Stimulated activated naive CD8-positive, alpha-beta T cell treated with anti-CD3 and anti-CD28 coated beads, Interleukin-15, Interleukin-2, amounts not matched to agents 100 U/mL and 50 U/mL, for 24 hours (primary cell): ENCODE measurements at regions not wholly inside any gene's neighbourhood (a gene's known extent, or its start where the extent isn't known, plus 50 kb on each side); places are given as distances from the start of the nearest gene placed in this dataset.
"Not testable (repeated sequence)": the region's sequence is repeated elsewhere in the genome, so short reads cannot be mapped to it uniquely, and the experiment has no call there.

ENCODE experiments used
- ATAC-seq: fragments of 150-1000 bp; cut with Tn5 transposase; one replicate; pipeline ENCODE4 v1.10.0; 2021
- DNase-seq: peaks from one replicate; pipeline ENCODE4 v3.0.0; 2021

DNA sequence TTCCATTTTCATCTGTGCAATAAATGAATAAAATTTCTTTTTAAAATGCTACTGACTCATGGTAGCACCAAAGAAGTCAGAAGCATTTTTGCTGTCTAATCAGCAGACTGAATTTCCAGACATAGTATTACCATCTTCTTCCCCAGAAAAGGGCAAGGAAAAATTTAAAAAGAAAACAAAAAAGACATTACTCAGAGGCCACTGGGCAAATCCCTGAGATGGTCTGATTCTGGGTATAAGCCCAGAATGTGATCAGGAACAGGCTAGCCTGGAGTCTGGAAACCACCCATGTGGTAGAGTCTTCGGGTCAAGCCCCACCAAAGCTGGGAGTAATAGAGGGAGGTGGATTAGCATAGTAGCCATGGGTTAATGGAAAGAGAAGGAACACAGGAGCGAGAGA lies 342.8 kb downstream of the FBXW7 start:
- ATAC-seq = no peak
- DNase-seq = no peak

DNA sequence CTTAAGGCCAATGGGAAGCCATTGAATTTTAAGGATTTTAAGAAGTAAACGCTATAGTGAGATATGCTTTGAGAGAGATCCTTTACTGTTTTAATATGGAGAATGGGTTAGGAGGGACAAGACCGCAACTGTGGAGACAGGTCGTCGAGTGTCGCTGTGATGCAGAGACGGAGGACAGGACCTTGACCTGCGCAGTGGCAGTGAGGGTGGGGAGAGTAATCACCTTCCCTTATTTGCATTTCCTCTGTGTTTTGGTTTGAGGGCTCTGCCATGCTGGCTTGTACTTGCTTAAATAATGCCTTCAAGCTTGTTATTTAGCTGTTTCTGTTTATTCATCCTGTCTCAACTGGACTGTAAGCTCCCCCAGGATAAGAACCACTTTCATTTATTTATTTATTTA lies 345.0 kb downstream of the FBXW7 start:
- ATAC-seq (no peak), DNase-seq (no peak)

DNA sequence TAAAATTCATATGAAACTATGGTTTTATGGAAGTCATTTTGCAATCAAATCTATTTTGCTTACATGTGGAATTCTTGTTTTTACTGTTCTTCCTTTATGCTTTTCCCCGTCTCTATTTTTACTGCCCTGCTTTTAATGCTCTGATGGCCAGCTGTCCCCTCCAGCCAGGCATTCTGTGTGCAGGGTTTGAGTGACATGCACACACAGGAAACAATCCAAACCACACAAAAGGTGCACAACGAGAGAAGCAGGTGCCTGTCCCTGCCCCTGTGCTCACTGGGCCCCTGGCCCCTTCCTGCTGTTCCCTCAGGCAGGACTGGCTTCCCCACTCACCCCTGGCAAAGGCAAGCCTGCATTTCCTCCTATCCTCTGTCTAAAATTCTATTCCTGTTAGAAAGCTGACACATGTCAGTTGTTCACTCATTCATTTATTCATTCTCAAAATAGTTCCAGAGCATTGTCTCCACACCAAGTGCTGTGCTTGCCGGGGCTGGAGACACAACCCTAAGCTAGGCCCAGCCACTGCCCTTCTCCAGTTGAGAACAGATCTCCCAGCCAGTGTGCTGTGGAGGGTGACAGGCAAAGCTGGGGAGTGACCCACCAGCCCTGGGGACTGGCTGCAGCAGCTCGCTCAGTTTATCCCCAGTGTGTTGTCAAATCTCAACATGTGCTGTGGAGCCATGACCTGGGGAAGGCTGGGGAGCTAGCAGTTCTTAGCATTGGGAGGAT lies 346.3 kb downstream of the FBXW7 start:
- DNase-seq (no peak), ATAC-seq (no peak)

DNA sequence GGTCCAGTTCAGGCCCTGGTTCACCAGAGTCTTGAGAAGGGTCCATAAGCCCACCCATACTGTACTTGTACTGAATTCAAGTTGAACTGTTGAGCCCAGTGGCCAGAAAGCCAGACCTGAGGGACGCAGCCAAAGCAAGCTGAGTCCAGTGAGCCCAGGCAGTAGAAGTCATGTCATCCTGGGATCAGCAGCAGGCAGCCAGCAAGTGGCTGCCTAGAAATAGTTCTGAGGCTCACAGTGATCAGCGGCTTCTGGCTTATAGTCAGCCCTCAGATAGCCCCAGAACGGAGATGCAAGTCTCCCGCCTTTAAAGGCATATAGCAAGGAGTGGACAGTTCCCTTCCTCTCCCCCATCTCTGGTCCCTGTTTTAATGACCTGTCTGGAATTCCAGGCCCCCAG lies 347.1 kb downstream of the FBXW7 start:
- DNase-seq = no peak
- ATAC-seq = no peak

DNA sequence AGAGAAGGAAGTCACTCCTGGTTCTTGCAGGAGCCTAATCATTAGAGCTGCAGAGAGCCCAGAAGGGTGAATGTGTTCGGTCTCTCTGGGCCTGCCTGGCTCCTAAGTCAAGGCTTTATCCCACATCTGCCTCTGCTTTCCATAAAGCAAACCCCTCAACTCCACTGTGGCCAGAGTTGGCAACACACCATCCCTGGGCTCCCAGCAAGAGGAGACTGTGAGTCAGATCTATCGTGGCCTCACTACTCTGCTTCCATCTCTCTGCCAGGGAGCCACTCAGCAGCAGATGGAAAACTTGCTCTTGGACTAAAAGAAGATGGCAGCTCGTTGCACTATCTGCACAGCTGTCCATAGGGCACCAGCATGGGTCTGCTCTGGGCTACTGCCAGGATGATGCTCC lies 348.2 kb downstream of the FBXW7 start:
- ATAC-seq (no peak), DNase-seq (no peak)

DNA sequence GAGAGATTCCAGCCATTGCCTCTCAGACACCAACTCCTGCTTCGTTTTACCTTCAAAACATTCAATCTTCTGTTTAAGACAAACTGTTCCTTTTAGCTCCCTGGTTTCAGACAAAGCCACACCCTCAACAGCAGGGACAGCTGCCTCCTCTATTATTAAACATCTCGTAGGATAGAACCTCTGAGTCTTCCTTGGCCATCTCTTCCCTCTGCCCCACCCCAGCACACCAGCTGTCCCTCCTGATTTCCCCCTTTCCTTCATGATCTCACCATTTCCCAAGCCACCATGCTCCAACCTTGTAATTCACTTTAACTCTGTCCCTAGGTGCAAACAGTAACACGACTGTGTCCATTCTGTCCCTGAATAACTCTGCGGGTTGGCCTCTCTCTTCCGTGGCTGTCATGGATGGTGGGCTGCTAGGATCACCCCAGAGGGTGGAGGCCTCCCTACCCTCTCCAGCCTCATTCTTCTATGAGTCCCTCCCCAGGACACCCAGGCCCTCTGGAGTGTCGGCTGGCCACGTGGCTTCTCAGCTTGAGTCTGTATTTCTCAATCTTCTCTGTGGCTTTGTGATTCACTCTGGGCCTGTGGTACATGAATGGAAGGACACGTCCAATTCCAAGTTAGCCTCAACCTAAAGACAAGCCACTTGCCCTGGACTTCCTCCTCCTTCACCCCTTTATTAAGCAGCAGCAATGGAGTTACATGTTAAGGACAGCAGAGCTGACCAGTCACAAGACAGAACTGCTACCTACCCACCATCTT lies 349.9 kb downstream of the FBXW7 start:
- no peak for ATAC-seq

DNA sequence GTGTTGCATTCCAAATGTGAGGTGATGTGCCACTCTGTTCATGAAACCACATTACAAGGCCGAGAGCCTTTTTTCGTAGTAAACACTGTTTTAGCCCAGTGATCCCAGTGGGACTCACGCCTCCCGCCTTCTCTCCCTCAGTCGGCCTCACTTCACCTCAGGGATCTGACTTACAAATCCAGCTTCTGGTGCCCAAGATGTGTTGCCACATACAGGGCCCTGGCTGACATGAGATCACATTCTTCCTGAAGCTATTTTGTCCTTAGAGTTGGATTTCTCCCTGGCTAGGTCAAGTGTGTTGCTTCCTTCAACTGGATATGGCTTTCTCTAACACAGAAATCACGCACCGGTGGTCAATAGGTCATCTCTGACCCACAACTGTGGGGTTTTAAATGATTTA lies 354.7 kb downstream of the FBXW7 start:
- DNase-seq (no peak), ATAC-seq (no peak)

More for the DNA sequence above, 349.9 kb downstream of the FBXW7 start:
- no peak for DNase-seq

DNA sequence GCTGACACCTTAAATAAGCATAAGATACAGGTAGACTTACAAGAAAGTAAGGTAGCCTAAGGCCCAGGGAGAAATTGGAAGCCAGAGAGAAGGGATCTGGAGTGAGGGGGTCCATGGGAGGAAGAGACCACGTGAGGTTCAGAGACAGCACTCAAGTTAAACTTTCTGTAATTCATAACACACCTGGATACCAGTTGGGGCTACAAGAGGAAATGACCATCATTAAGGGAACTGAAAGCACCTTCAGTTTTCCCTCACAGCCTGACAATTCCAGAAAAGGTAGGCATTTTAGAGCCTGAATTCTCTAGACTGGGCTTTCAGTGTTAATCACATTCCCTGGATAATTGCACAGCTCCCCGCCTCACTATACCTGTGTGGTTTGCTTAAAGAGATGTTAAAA lies 355.5 kb downstream of the FBXW7 start:
- ATAC-seq = no peak
- no peak for DNase-seq

DNA sequence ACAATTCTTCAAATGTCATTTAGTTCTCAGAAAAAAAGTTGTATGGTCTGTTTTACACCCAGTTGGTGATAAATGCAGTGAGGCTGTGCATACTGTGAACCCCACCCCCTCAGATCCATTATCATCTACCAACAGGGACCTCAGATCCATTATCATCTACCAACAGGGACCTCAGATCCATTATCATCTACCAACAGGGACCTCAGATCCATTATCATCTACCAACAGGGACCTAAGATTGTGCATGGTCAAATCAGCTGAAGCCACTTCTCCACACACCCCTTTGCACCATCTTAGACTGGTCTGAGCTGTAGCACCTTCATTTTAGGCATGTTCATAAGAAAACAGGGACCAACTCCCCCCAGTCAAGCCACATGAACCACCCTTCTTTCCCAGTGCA lies 358.4 kb downstream of the FBXW7 start:
- ATAC-seq, DNase-seq: not testable (repeated sequence)

DNA sequence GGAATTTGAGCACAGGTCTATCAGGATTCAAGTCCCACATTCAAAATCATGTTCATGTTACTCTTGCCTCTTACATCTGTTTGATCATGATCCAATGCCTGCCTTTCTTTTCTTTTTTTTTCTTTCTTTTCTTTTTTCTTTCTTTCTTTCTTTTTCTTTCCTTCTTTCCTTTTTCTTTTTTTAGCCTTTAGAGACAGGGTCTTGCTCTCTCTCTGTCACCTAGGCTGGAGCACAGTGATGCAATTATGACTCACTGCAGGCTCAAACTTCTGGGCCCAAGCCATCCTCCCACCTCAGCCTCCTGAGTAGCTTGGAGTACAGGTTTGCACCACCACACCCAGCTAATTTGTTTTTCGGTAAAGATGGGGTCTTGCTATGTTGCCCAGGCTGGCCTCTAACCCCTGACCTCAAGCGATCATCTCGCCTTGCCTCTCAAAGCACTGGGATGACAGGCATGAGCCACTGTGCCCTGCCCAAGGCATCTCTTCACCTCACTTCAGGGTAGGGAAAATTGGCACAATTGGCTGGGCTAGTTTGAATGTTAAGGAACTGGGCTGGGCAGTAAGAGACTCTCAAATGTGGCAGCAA lies 359.2 kb downstream of the FBXW7 start:
- ATAC-seq (no peak), DNase-seq (no peak)

DNA sequence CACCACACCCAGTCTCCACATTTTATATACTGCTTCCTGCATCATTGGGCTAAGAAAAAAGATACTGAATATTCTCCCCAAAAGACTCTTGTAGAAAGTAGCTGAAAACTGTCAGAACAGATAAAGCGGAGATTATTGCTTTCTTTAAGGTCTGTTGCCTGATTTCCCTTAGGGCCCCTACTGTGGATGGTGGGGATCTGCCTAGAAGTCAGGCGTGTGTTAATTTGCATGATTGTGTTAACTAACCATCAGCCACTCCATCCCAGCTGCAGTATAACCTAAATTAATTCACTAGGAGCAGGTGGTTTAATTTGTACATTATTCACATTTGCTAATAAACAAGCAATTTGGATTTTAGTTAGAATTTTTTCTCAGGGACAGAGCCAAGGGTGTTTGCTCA lies 360.3 kb downstream of the FBXW7 start:
- ATAC-seq (no peak), DNase-seq (no peak)

DNA sequence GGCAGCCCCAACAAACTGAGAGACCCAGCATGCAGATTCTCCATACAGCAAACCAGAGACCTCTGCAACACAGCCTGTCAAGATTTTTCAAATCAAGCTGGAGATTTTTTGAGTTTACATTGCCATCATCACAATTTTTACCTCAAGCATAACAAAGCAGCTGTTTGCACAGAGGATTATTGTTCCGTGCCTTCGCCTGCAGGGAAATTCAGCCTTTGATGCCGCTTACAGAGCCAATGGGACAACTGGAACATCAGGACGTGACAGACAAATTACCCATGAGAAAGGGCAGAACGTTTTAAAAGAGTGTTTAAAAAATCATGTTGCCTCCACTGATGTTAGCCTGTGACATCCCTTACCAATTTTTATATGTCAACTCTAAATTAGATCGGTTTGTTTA lies 363.7 kb downstream of the FBXW7 start:
- DNase-seq = no peak
- ATAC-seq = no peak

DNA sequence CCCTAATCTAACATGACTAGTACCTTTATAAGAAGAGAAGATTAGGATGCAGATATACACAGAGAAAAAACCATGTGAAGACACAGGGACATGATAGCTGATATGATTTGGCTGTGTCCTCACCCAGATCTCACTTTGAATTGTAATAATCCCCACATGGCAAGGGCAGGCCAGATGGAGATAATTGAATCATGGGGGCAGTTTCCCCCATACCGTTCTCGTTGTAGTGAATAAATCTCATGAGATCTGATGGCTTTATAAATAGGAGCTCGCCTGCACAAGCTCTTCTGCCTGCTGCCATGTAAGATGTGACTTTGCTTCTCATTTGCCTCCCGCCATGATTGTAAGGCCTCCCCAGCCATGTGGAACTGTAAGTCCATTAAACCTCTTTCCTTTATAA lies 364.3 kb downstream of the FBXW7 start:
- ATAC-seq = no peak
- DNase-seq = no peak

DNA sequence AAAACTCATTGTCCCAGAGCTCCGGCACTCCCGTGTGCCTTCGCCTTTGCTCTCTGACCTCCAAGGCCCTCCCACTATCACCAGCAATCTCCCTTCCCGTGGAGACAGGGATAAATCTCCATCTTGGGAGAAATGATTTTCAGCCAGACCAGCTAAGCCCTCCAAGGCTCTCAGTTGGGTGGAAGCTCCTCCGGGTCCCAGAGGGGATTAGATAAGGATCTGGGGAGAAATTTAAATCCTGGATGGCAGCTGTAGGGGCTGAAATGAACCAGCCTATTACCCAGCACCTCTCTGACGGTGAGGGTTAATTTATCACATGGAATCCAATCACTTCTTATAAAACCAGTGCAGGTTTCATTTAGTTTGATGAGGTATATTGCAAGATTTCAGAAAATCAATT lies 366.2 kb downstream of the FBXW7 start:
- DNase-seq = no peak
- ATAC-seq = no peak

DNA sequence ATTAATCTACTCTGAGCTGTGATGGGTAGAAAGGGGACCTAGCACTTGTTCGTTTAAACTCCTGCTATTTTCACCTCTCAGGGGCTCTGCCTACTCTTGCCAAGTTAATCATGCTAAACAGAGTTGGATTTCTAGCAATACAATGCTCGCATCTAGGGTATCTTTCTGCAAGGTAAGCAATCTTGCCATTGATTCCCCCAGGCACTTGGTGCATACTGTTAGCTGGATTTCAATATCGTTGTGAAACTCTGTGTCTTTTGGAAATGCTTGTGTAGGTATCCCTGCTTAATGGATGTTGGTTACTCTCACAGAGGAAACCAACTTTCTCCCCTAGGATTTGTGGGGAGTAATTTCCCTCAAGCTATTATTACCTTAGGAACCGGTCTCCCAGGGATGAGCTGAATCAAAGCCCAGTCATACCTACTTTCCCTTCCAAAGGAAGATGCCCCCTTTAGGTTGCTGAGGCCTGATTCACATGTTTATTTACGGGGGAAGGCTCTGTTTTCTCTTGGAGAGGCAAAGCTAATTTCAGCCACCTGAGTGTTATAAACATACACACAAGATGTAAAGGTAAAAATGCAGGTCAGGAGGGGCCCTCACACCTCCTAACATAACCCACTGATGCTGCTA lies 366.8 kb downstream of the FBXW7 start:
- ATAC-seq (no peak), DNase-seq (no peak)

DNA sequence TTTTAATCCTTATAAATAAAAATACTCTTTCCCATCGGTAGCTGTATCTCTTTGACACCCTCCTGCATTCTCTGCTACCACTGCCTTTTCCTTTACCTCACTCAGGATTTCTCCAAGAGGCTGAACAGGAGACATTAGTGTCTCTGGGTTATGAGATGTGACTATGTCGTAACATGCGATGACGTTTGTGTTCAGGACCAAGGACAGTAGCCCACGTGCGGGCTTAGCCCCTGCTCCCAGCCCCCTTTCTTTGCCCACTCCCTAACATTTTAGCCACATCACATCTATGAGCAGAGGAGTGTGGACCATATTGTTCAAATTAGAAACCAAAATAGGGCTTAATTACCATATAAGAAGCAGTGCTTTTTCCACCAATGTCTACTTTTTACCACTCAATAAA lies 369.3 kb downstream of the FBXW7 start:
- DNase-seq = no peak
- no peak for ATAC-seq

DNA sequence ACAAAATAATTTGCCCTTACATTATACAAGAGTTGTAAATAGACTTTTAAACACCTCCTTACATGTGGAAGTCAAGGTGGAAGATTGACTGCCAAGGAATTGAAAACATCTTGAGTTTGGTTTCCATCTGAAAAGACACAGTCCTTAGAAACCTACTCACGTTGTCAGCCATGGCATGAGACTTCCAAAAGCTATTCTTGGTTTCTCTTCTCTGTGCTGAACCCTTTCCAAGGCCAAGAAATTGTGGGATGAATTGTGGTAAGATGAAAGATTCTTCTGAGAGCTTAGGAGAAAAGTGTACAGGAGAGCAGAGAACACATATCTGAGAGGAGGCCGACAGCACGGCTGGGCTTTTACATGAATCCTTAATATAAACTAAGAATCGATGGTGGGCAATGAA lies 370.0 kb downstream of the FBXW7 start:
- DNase-seq (no peak), ATAC-seq (no peak)

DNA sequence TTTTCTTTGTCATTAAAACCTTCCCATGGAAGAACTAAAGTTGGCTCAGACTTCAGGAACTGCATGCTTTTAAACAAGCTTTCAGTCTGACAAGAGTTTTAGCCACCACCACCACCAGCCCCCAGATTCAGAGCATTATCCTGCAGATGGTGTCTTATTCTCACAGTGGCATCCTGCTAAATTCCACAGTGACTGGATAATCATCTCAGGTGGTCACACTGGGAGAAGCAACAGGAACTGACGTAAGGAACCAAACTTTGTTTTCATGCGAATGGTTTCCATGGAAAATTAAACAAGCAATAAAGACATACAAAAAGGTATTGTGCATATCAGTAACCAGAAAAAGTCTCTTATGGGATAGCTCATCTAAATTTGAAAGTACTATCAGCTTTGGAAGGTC lies 370.7 kb downstream of the FBXW7 start:
- DNase-seq (no peak), ATAC-seq (no peak)

DNA sequence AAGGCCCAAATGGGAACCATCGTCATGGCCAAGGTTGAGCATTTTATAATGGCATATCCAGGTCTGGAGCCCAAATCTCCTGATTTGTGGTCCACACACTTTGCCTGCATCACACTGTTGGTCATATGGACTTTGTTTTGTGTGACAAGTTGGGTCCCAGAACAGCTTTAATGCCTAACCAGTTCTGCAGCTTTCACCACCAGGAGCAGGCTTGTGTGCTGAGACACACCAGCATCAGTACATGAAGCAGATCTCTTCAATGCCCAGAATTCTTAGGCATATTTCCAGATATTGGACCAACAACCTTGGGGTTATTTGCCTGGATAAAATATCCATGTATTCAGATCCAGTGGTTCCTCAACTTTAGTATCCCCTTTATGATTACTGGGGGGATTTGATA lies 371.3 kb downstream of the FBXW7 start:
- DNase-seq (no peak), ATAC-seq (no peak)

DNA sequence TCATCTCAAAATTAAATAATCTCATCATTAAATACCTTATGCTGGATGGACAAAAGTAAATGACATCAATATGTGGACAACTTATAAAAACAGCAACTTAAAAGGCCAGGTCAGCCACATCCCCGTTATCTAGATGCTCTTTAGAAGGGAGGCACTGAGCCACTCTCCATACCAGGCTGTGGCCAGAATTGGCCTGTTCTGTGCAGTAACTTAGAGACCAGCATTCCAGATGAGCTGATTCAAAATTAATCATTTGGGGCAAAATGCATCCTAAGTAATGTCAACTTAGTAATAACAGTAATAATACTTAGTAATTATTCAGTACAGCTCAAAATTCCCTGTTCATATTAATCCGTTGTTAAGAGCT lies 373.6 kb downstream of the FBXW7 start:
- DNase-seq (no peak), ATAC-seq (no peak)

DNA sequence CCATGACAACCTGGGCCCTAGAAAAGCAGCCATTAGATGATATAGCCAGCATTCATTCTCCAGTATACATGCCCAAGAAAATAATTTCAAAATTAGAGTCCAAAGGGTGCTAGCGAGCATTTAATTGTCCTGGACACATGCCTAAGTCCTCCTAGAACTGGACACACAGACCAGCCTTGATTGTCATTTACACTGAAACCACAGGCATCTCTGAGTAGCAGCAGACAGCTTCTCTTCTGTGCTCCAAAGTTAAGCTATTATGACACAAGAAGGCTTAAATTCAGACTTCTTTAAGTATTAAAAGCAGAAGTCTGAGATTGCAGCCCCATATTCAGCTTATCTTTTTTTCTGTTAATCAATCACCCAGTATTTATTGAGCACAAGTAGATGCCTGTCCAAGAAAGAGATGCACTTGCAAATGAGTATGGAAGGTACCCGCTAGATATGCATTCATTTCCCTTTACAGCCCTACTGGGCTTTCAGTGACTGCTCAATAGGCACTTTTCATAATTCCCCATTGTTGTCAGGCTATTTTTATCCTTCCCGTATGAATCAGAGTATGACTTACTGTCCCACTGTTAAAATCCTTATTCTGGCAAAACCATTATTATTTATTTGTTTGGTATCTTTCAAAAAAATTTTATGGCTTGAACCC lies 374.1 kb downstream of the FBXW7 start:
- no peak for ATAC-seq
- no peak for DNase-seq

DNA sequence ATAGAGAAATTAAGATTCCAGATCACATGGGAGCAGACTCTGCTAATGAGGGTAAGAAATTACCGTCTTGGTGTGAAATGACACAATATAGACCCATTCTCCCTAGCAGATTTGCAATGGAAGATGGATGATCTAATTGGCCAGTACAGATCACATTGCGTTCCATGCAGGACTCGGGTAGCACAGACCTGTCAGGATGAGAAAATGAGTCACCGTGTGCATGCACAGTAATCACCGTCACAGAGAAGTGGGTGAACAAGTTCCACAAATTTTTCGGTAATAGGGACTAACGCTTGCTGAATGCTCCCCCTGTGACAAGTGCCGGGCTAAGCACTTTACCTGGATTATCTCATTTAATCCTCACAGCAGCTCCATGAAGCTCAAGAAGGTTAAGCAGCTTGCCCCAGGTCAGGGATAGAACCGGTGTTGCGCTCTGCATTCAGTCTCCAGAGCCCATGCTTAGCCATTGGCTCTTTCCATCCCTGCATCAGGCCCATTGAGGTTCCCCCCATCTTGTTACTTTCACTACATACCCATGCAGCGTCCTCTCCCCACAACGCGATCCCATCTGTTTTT lies 375.6 kb downstream of the FBXW7 start:
- no peak for ATAC-seq
- DNase-seq = no peak
